Esophagus squamous epithelium (tissue), 5 donors: ENCODE measurements at regions not wholly inside any gene's neighbourhood (a gene's known extent, or its start where the extent isn't known, plus 50 kb on each side); places are given as distances from the start of the nearest gene placed in this dataset.

Source experiments
- DNase-seq: peaks from one replicate; lab custom pipeline; 2025; lab: John Stamatoyannopoulos, UW
- H3K27ac ChIP-seq, 4 donors: fragments of 200-600 bp; sonication (generic); one replicate each; pipeline ENCODE4 v1.5.1; 2016 to 2019; ENCODE audit warnings: mild to moderate bottlenecking in 1 of 4
- H3K27me3 ChIP-seq, 4 donors: fragments of 200-600 bp; sonication (generic); 1 replicate in 3 of 4; 2 replicates in 1 of 4; pipeline versions ENCODE4 v1.5.1 to v1.6.0; 2017 to 2021; ENCODE audit warnings: antibody characterized with exemption in 1 of 4
- H3K36me3 ChIP-seq, 3 donors: fragments of 200-600 bp; sonication (generic); one replicate each; pipeline ENCODE4 v1.5.1; 2016 to 2019
- H3K4me1 ChIP-seq, 3 donors: fragments of 200-600 bp; sonication (generic); one replicate each; pipeline ENCODE4 v1.5.1; 2017 to 2019
- H3K4me3 ChIP-seq, 4 donors: fragments of 200-600 bp; sonication (generic); 1 replicate in 3 of 4; 2 replicates in 1 of 4; pipeline ENCODE4 v1.5.1; 2016 to 2019; ENCODE audit warnings: mild to moderate bottlenecking in 2 of 4, moderate library complexity in 1 of 4
- H3K9me3 ChIP-seq, 3 donors: fragments of 200-600 bp; sonication (generic); one replicate each; pipeline ENCODE4 v1.5.1; 2016 to 2019
- POLR2A ChIP-seq, 4 donors: fragments of 450-650 bp; IDR thresholded peaks; one replicate each; pipeline ENCODE4 v1.6.1; 2017; ENCODE audit warnings: antibody characterized with exemption in 4 of 4, mild to moderate bottlenecking in 4 of 4, moderate library complexity in 3 of 4
- WGBS, 2 donors: methylation state at CpG; one replicate each; pipeline ENCODE4 v1.1.5; 2018; 5-methylcytosine and 5-hydroxymethylcytosine counted together
- intact Hi-C: fragments of 100-400 bp; cut with DNase I; formaldehyde crosslinking; loops from one replicate; pipeline ENCODE4 v1.15.0; 2022
- small RNA-seq, 4 donors: library from RNA; depleted of rRNA; stranded (forward); fragments of <200 nt; gene quantifications; one replicate each; pipeline ENCODE3, GENCODE V24; 2016
- TF ChIP-seq, protein P1 (sequence below), 6 experiments: fragments of 450-650 bp in 4 of 6; fragments of 200-600 bp in 2 of 6; sonication (generic) in 2 of 6; IDR thresholded peaks; one replicate each; pipeline ENCODE4 v1.5.1; 2016 to 2019; ENCODE audit warnings: antibody characterized with exemption in 6 of 6, mild to moderate bottlenecking in 4 of 6, moderate library complexity in 4 of 6
- donor health status: DM: yes; HTN: yes; CAD: no.

DNA sequence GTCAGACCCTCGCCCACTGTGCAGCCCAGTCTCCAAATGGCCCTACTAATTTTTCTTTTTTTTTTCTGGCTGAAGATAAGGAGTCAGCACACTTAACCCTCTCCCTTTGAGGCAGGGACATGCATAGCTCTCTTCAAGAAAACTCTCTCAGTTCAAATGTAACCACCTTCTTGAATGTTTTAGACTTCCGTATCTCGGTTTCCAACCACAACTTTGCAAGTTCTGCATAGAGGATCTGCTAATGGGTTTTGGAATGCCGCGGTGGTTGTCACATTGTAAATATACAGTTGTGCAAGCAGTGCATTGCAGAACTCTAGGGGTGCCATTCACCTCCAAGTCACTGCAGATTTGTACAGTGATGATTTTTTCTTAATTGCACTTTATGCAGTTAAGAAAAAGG is 59.4 kb upstream of the SLC35B3 start:
- H3K9me3 ChIP-seq: peaks cover 0 to 15% (median 0%) of the 10 kb centered on the region in 3 donors
- no peak overlapping the region for H3K4me3 ChIP-seq
- no peak overlapping the region for H3K27ac ChIP-seq
- no peaks in the 10 kb centered on the region for H3K4me1 ChIP-seq
- no peak for TF ChIP-seq POLR2A (IDR thresholded peaks at IDR 0.05)
- TF ChIP-seq, protein P1, sequence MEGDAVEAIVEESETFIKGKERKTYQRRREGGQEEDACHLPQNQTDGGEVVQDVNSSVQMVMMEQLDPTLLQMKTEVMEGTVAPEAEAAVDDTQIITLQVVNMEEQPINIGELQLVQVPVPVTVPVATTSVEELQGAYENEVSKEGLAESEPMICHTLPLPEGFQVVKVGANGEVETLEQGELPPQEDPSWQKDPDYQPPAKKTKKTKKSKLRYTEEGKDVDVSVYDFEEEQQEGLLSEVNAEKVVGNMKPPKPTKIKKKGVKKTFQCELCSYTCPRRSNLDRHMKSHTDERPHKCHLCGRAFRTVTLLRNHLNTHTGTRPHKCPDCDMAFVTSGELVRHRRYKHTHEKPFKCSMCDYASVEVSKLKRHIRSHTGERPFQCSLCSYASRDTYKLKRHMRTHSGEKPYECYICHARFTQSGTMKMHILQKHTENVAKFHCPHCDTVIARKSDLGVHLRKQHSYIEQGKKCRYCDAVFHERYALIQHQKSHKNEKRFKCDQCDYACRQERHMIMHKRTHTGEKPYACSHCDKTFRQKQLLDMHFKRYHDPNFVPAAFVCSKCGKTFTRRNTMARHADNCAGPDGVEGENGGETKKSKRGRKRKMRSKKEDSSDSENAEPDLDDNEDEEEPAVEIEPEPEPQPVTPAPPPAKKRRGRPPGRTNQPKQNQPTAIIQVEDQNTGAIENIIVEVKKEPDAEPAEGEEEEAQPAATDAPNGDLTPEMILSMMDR (IDR thresholded peaks at IDR 0.05): no peak
- WGBS, 2 donors: 90 to 92% methylated on average over 5 of the region's 5 CpGs
- no peaks in the 10 kb centered on the region for H3K27me3 ChIP-seq
- H3K36me3 ChIP-seq: no peaks in the 10 kb centered on the region
- intact Hi-C loops: no loop called here
- no peak for DNase-seq

DNA sequence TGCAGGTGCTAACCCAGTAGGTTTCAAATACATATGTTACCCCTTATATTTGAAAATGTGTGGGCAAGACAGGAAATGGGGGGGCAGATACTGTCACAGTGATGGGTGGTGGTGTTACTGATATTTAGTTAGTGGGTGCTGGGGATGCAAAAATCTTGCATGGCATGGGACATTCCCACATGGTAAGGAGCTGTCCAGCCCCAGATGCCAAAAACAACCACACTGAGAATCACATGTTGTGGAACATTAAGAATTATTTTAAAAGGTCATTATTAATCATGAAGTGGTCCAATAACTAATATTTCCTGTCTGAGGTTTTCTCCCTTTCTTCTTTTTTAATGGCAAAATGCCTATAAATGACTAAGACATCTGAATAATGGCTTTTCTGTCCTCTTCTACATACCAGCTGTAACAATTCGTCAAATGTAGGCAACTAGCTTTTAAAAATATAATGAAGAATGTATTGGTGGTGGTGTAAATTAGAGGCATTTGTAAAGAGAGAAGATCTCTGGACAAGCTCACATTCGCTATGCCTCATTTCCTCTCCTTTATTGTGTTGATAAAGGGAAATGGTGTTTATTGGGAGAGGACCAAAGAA is 57.3 kb upstream of the SLC35B3 start:
- Histone ChIP-seq H3K9me3 (peaks cover 0 to 13% (median 0%) of the 10 kb centered on the region in 3 donors), H3K36me3 (no peaks in the 10 kb centered on the region), H3K27ac (no peak overlapping the region), H3K4me1 (no peaks in the 10 kb centered on the region), H3K27me3 (no peaks in the 10 kb centered on the region), H3K4me3 (no peak overlapping the region)
- WGBS, 2 donors: 32 to 43% methylated on average over 2 of the region's 2 CpGs
- intact Hi-C loops: no loop called here
- DNase-seq: no peak
- TF ChIP-seq POLR2A (IDR thresholded peaks at IDR 0.05): no peak
- TF ChIP-seq, protein P1 (IDR thresholded peaks at IDR 0.05): no peak

Small RNA genes in the stretch of these regions (small RNA-seq; reads per million reads assigned to genes)
- gene RF02101 (0 reads per million in 4 donors), gene RNU6ATAC21P (0 reads per million in 4 donors)
